Endothelial cell of umbilical vein (primary cell): ENCODE measurements at regions not wholly inside any gene's neighbourhood (a gene's known extent, or its start where the extent isn't known, plus 50 kb on each side); places are given as distances from the start of the nearest gene placed in this dataset.

Experiments used
- BruUV-seq: library from RNA; stranded (reverse); fragments of 400-500 nt; replicated peaks from 2 replicates; lab custom pipeline; 2021; lab: Mats Ljungman, UMichigan
- CTCF ChIA-PET: fragments of 300-600, 350-600 bp; sonication (Branson Sonifier 250); formaldehyde crosslinking; loops from one replicate; lab custom pipeline; 2021; ENCODE audit warnings: antibody characterized with exemption, inconsistent platforms; lab: Charles Lee
- POLR2A ChIA-PET: fragments of 300-600, 350-600 bp; sonication (Branson Sonifier 250); formaldehyde crosslinking; loops from one replicate; lab custom pipeline; 2021; ENCODE audit warnings: antibody characterized with exemption, inconsistent platforms; lab: Charles Lee
- DNase-seq: peaks from one replicate; pipeline ENCODE4 v3.0.0-alpha.2; 2011; ENCODE audit warnings: low read depth, low spot score
- FAIRE-seq: peaks from 2 replicates; lab custom pipeline; 2011; peaks lifted over from hg19 to GRCh38; lab: Jason Lieb, UNC
- H2AFZ ChIP-seq: 2 replicates; pipeline ENCODE4 v1.6.0; 2012; ENCODE audit warnings: low read depth, low read length, control low read depth, inconsistent platforms
- H3K27ac ChIP-seq: 2 replicates; pipeline ENCODE4 v1.5.1; 2011; ENCODE audit warnings: low read depth, mild to moderate bottlenecking, control low read depth, low read length, moderate library complexity; ENCODE audit not compliant: insufficient read depth
- H3K27me3 ChIP-seq, 2 experiments: 2 replicates each; pipeline versions ENCODE4 v1.6.0 to v1.6.1; 2011; ENCODE audit warnings: low read length in 2 of 2, mixed read lengths in 1 of 2; ENCODE audit not compliant: control insufficient read depth in 2 of 2, insufficient read depth in 2 of 2
- H3K36me3 ChIP-seq, 2 experiments: 2 replicates in 1 of 2; 3 replicates in 1 of 2; pipeline ENCODE4 v1.5.1; 2011; ENCODE audit warnings: low read length in 2 of 2, mild to moderate bottlenecking in 1 of 2, moderate library complexity in 1 of 2; ENCODE audit not compliant: control insufficient read depth in 2 of 2, insufficient read depth in 2 of 2; ENCODE audit errors: extremely low read depth in 1 of 2
- H3K4me1 ChIP-seq: 3 replicates; pipeline ENCODE4 v1.5.1; 2011; ENCODE audit warnings: mild to moderate bottlenecking, low read length; ENCODE audit not compliant: control insufficient read depth, insufficient read depth; ENCODE audit errors: extremely low read depth
- H3K4me2 ChIP-seq: 2 replicates; pipeline ENCODE4 v1.6.1; 2011; ENCODE audit warnings: low read length, control low read depth, mixed read lengths; ENCODE audit not compliant: insufficient read depth
- H3K4me3 ChIP-seq, 3 experiments: fragments of 200-600 bp in 1 of 3; sonication (generic), shearing (Covaris generic) in 1 of 3; replicated peaks in 1 of 3; 2 replicates each; pipeline ENCODE4 v1.5.1; 2011 to 2016; ENCODE audit warnings: control low read depth in 3 of 3, low read length in 3 of 3, mild to moderate bottlenecking in 2 of 3, inconsistent platforms in 1 of 3, low read depth in 1 of 3, moderate library complexity in 1 of 3; ENCODE audit not compliant: insufficient read depth in 1 of 3
- H3K79me2 ChIP-seq: 2 replicates; pipeline ENCODE4 v1.6.0; 2012; ENCODE audit warnings: low read length, inconsistent platforms; ENCODE audit not compliant: control insufficient read depth, insufficient read depth
- H3K9ac ChIP-seq: replicated peaks from 2 replicates; pipeline ENCODE3; 2011; ENCODE audit warnings: low read length, control low read depth; ENCODE audit not compliant: insufficient read depth; ENCODE audit errors: extremely low read depth
- H3K9me1 ChIP-seq: replicated peaks from 3 replicates; pipeline ENCODE4 v1.6.0; 2011; ENCODE audit warnings: mild to moderate bottlenecking, low read length; ENCODE audit not compliant: control insufficient read depth, insufficient read depth; ENCODE audit errors: extremely low read depth
- H3K9me3 ChIP-seq: replicated peaks from 2 replicates; pipeline ENCODE4 v1.5.1; 2012; ENCODE audit warnings: low read length, inconsistent platforms; ENCODE audit not compliant: control insufficient read depth, insufficient read depth
- H4K20me1 ChIP-seq: replicated peaks from 2 replicates; pipeline ENCODE3; 2011; ENCODE audit warnings: mild to moderate bottlenecking, low read length; ENCODE audit not compliant: control insufficient read depth, insufficient read depth; ENCODE audit errors: extremely low read depth
- EZH2 ChIP-seq: IDR thresholded peaks from 2 replicates; pipeline ENCODE4 v1.6.1; 2012; ENCODE audit warnings: borderline replicate concordance, low read depth, mild to moderate bottlenecking, moderate library complexity, low read length, inconsistent platforms; ENCODE audit not compliant: severe bottlenecking
- FOS ChIP-seq: IDR thresholded peaks from 2 replicates; pipeline ENCODE4 v1.6.1; 2011; ENCODE audit warnings: mild to moderate bottlenecking, low read length, moderate library complexity, borderline replicate concordance; ENCODE audit not compliant: insufficient read depth
- GATA2 ChIP-seq: IDR thresholded peaks from 2 replicates; pipeline ENCODE4 v1.7.0; 2011; ENCODE audit warnings: low read depth, mild to moderate bottlenecking, moderate library complexity, mixed read lengths, low read length; ENCODE audit not compliant: insufficient read length, insufficient read depth
- JUN ChIP-seq: IDR thresholded peaks from 2 replicates; pipeline ENCODE4 v1.6.1; 2011; ENCODE audit warnings: borderline replicate concordance, low read depth; ENCODE audit not compliant: insufficient read length, insufficient read depth
- MYC ChIP-seq: IDR thresholded peaks from one replicate; pipeline ENCODE4 v1.6.1; 2011; ENCODE audit warnings: mild to moderate bottlenecking, low read depth, low read length
- POLR2A ChIP-seq: IDR thresholded peaks from 2 replicates; pipeline ENCODE4 v1.6.1; 2012; ENCODE audit warnings: low read depth, mild to moderate bottlenecking, control low read depth, low read length
- POLR2AphosphoS5 ChIP-seq: IDR thresholded peaks from 2 replicates; pipeline ENCODE4 v1.6.1; 2012; ENCODE audit warnings: low read depth, mild to moderate bottlenecking, control low read depth, low read length, moderate library complexity; ENCODE audit not compliant: insufficient read depth
- dilution Hi-C: fragments of 300-500 bp; cut with MboI; formaldehyde crosslinking; loops from one replicate; pipeline ENCODE4 v1.15.0; 2019; ENCODE audit warnings: low sequenced_read_pairs; ENCODE audit not compliant: extremely low pct_ligation_motif_present
- intact Hi-C: fragments of 100-400 bp; cut with micrococcal nuclease; formaldehyde crosslinking; loops from one replicate; pipeline ENCODE4 v1.10.0; 2022
- TF ChIP-seq, protein P1 (sequence below), 2 donors: IDR thresholded peaks; 1 replicate in 1 of 2; 2 replicates in 1 of 2; pipeline ENCODE4 v1.5.1; 2011; ENCODE audit warnings: low read length in 2 of 2, mild to moderate bottlenecking in 2 of 2, moderate library complexity in 2 of 2, control low read depth in 1 of 2, inconsistent platforms in 1 of 2, low read depth in 1 of 2; ENCODE audit not compliant: insufficient read depth in 1 of 2; ENCODE audit errors: extremely low read depth in 1 of 2
- TF ChIP-seq, protein P2 (sequence below): IDR thresholded peaks from 2 replicates; pipeline ENCODE4 v1.6.1; 2011; ENCODE audit not compliant: insufficient read depth, insufficient read length

DNA sequence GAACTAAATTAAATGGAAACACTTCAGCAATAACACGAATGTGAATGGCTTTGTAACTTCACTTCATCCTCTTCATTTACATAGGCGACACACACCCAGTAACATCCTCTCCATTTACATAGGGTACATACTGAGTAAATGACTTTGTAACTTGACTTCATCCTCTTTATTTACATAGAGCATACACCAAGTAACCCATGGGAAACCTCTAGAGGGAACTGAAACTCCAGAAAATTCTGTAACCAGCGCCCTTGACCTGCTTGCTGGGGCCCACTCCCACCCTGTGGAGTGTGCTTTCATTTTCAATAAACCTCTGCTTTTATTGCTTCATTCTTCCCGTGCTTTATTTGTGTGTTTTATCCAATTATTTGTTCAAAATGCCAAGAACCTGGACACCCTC, 81.6 kb upstream of the OPRM1 start:
- CTCF ChIA-PET: no interaction called here
- no peak overlapping the region for H3K27ac ChIP-seq
- H3K9ac ChIP-seq: no peak overlapping the region
- intact Hi-C loops: no loop called here
- no peak for FAIRE-seq
- H3K4me2 ChIP-seq: no peak overlapping the region
- H3K9me1 ChIP-seq: no peaks in the 10 kb centered on the region
- TF ChIP-seq POLR2AphosphoS5: no peak
- no peak for TF ChIP-seq GATA2
- no peak for TF ChIP-seq FOS
- TF ChIP-seq JUN: no peak
- no peak for TF ChIP-seq MYC
- TF ChIP-seq, protein P1, sequence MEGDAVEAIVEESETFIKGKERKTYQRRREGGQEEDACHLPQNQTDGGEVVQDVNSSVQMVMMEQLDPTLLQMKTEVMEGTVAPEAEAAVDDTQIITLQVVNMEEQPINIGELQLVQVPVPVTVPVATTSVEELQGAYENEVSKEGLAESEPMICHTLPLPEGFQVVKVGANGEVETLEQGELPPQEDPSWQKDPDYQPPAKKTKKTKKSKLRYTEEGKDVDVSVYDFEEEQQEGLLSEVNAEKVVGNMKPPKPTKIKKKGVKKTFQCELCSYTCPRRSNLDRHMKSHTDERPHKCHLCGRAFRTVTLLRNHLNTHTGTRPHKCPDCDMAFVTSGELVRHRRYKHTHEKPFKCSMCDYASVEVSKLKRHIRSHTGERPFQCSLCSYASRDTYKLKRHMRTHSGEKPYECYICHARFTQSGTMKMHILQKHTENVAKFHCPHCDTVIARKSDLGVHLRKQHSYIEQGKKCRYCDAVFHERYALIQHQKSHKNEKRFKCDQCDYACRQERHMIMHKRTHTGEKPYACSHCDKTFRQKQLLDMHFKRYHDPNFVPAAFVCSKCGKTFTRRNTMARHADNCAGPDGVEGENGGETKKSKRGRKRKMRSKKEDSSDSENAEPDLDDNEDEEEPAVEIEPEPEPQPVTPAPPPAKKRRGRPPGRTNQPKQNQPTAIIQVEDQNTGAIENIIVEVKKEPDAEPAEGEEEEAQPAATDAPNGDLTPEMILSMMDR (IDR thresholded peaks at IDR 0.05; ENCODE audit: extremely low read depth in 1 of 2, insufficient read depth in 1 of 2, low read depth in 1 of 2, low read length in 2 of 2): no peak
- no peak for TF ChIP-seq POLR2A
- POLR2A ChIA-PET: no interaction called here
- no peaks in the 10 kb centered on the region for H3K36me3 ChIP-seq
- no peaks in the 10 kb centered on the region for H4K20me1 ChIP-seq
- no peak overlapping the region for H2AFZ ChIP-seq
- BruUV-seq: no TSS peak
- no peaks in the 10 kb centered on the region for H3K79me2 ChIP-seq
- no peaks in the 10 kb centered on the region for H3K27me3 ChIP-seq
- DNase-seq: no peak
- dilution Hi-C loops: no loop called here
- no peak overlapping the region for H3K4me3 ChIP-seq
- no peaks in the 10 kb centered on the region for H3K4me1 ChIP-seq
- H3K9me3 ChIP-seq: no peaks in the 10 kb centered on the region

DNA sequence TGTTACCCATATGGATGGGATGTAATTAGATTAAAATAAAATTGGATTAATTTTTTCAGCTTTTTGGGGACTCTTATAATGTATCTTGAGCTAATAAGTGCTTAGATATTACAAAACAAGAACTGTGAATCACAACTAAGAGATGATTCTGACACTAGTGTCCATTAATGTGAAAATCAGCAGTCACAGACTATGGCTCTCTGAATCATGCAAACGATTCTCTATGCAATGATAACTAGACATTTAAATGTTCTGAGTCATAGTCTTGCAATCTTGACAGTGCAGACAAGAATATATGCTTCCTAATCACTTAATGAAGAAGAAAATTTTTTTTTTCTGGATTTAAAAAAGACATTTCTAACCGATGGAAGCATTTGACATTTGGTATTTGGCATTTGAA, 82.2 kb upstream of the OPRM1 start:
- FAIRE-seq: no peak
- POLR2A ChIA-PET: no interaction called here
- no peak overlapping the region for H3K4me3 ChIP-seq
- H3K4me1 ChIP-seq: no peaks in the 10 kb centered on the region
- dilution Hi-C loops (no loop called here), intact Hi-C loops (no loop called here)
- TF ChIP-seq JUN (no peak), EZH2 (no peak), POLR2AphosphoS5 (no peak), POLR2A (no peak), MYC (no peak), GATA2 (no peak), FOS (no peak)
- TF ChIP-seq, protein P2, sequence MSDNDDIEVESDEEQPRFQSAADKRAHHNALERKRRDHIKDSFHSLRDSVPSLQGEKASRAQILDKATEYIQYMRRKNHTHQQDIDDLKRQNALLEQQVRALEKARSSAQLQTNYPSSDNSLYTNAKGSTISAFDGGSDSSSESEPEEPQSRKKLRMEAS: no peak
- TF ChIP-seq, protein P1 (IDR thresholded peaks at IDR 0.05; ENCODE audit: extremely low read depth in 1 of 2, insufficient read depth in 1 of 2, low read depth in 1 of 2, low read length in 2 of 2): no peak
- H3K27me3 ChIP-seq: no peaks in the 10 kb centered on the region
- CTCF ChIA-PET: no interaction called here
- H3K79me2 ChIP-seq: no peaks in the 10 kb centered on the region
- no peak for DNase-seq
- no peaks in the 10 kb centered on the region for H3K9me3 ChIP-seq
- H3K36me3 ChIP-seq: no peaks in the 10 kb centered on the region
- H2AFZ ChIP-seq: no peak overlapping the region
- H3K9me1 ChIP-seq: no peaks in the 10 kb centered on the region
- H3K4me2 ChIP-seq: no peak overlapping the region
- BruUV-seq: no TSS peak
- no peak overlapping the region for H3K9ac ChIP-seq
- H3K27ac ChIP-seq: no peak overlapping the region
- H4K20me1 ChIP-seq: no peaks in the 10 kb centered on the region
